ENCODE measurements at regions not wholly inside any gene's neighbourhood (a gene's known extent, or its start where the extent isn't known, plus 50 kb on each side); places are given as distances from the start of the nearest gene placed in this dataset.

GRCh38 chr18:43830303-43830702 is 553.0 kb upstream of the SYT4 start:
- intact Hi-C loops (cut with micrococcal nuclease): no loop called here
- no CpG with 5 or more reads among the region's 1 CpG for WGBS (ENCODE audit: insufficient coverage)
- H3K27me3 Mint-ChIP-seq: no peaks in the 10 kb centered on the region
- DNase-seq (no peak), ATAC-seq (ENCODE audit: low read depth) (no peak)
- no peak overlapping the region for H3K4me3 Mint-ChIP-seq
- Histone ChIP-seq H2AFZ (ENCODE audit: insufficient read depth, low read depth, low read length, poor library complexity, severe bottlenecking) (no peak overlapping the region), H3K4me3 (ENCODE audit: control extremely low read depth in 1 of 5, extremely low read depth in 1 of 5, insufficient read depth in 1 of 5, low read depth in 2 of 5, low read length in 4 of 5) (no peak overlapping the region), H3K36me3 (replicated peaks in 1 of 2; ENCODE audit: control extremely low read depth in 1 of 2, control insufficient read depth in 1 of 2, extremely low read depth in 1 of 2, insufficient read depth in 2 of 2, low read length in 1 of 2) (no peaks in the 10 kb centered on the region), H3K27ac (ENCODE audit: low read length in 2 of 2) (no peak overlapping the region), H3K9ac (ENCODE audit: low read length) (no peak overlapping the region), H3K9me3 (ENCODE audit: control extremely low read depth in 1 of 3, control insufficient read depth in 2 of 3, insufficient read depth in 1 of 3, low read length in 2 of 3) (no peaks in the 10 kb centered on the region), H3K27me3 (replicated peaks in 1 of 4; ENCODE audit: control extremely low read depth in 1 of 4, control insufficient read depth in 3 of 4, insufficient read depth in 4 of 4, low read length in 3 of 4) (no peaks in the 10 kb centered on the region), H3K79me2 (ENCODE audit: control insufficient read depth, insufficient read depth, low read length) (no peaks in the 10 kb centered on the region), H3K4me2 (replicated peaks; ENCODE audit: low read depth, low read length, poor library complexity, severe bottlenecking) (no peak overlapping the region), H3K4me1 (ENCODE audit: control insufficient read depth in 2 of 2, insufficient read depth in 2 of 2, low read length in 2 of 2) (no peaks in the 10 kb centered on the region), H4K20me1 (ENCODE audit: control insufficient read depth, insufficient read depth, low read length, poor library complexity, severe bottlenecking) (no peaks in the 10 kb centered on the region)
- POLR2A ChIA-PET: no interaction called here
- H3K27ac Mint-ChIP-seq: no peak overlapping the region
- CTCF ChIA-PET: interaction anchor here (0.7 kb wide), 1 partner anchor 11 kb away, joined by 3 read pairs; no protein-coding TSS in a partner anchor
- no peaks in the 10 kb centered on the region for H3K4me1 Mint-ChIP-seq
- no peaks in the 10 kb centered on the region for H3K9me3 Mint-ChIP-seq (ENCODE audit: insufficient read depth)
- TF ChIP-seq CTCF (IDR thresholded peaks at IDR 0.05) (no peak), EZH2 (IDR thresholded peaks at IDR 0.05; ENCODE audit: borderline replicate concordance, insufficient read depth, low read depth, low read length, poor library complexity, severe bottlenecking) (no peak)

GRCh38 chr18:43830947-43831346 is 553.7 kb upstream of the SYT4 start:
- POLR2A ChIA-PET: no interaction called here
- no peak overlapping the region for H3K27ac Mint-ChIP-seq
- Histone ChIP-seq H3K36me3 (replicated peaks in 1 of 2; ENCODE audit: control extremely low read depth in 1 of 2, control insufficient read depth in 1 of 2, extremely low read depth in 1 of 2, insufficient read depth in 2 of 2, low read length in 1 of 2) (no peaks in the 10 kb centered on the region), H3K4me2 (replicated peaks; ENCODE audit: low read depth, low read length, poor library complexity, severe bottlenecking) (no peak overlapping the region), H3K9ac (ENCODE audit: low read length) (no peak overlapping the region), H3K9me3 (ENCODE audit: control extremely low read depth in 1 of 3, control insufficient read depth in 2 of 3, insufficient read depth in 1 of 3, low read length in 2 of 3) (peaks cover 0 to 5% (median 0%) of the 10 kb centered on the region in 3 donors), H3K4me3 (ENCODE audit: control extremely low read depth in 1 of 5, extremely low read depth in 1 of 5, insufficient read depth in 1 of 5, low read depth in 2 of 5, low read length in 4 of 5) (no peak overlapping the region), H3K27ac (ENCODE audit: low read length in 2 of 2) (no peak overlapping the region), H4K20me1 (ENCODE audit: control insufficient read depth, insufficient read depth, low read length, poor library complexity, severe bottlenecking) (no peaks in the 10 kb centered on the region), H3K4me1 (ENCODE audit: control insufficient read depth in 2 of 2, insufficient read depth in 2 of 2, low read length in 2 of 2) (no peaks in the 10 kb centered on the region), H3K27me3 (replicated peaks in 1 of 4; ENCODE audit: control extremely low read depth in 1 of 4, control insufficient read depth in 3 of 4, insufficient read depth in 4 of 4, low read length in 3 of 4) (no peaks in the 10 kb centered on the region), H2AFZ (ENCODE audit: insufficient read depth, low read depth, low read length, poor library complexity, severe bottlenecking) (no peak overlapping the region), H3K79me2 (ENCODE audit: control insufficient read depth, insufficient read depth, low read length) (no peaks in the 10 kb centered on the region)
- CTCF ChIA-PET: no interaction called here
- H3K27me3 Mint-ChIP-seq: no peaks in the 10 kb centered on the region
- no CpG with 5 or more reads among the region's 6 CpGs for WGBS (ENCODE audit: insufficient coverage)
- TF ChIP-seq EZH2 (IDR thresholded peaks at IDR 0.05; ENCODE audit: borderline replicate concordance, insufficient read depth, low read depth, low read length, poor library complexity, severe bottlenecking) (no peak), CTCF (IDR thresholded peaks at IDR 0.05) (no peak)
- H3K4me1 Mint-ChIP-seq: no peaks in the 10 kb centered on the region
- intact Hi-C loops (cut with micrococcal nuclease): no loop called here
- H3K9me3 Mint-ChIP-seq (ENCODE audit: insufficient read depth): no peaks in the 10 kb centered on the region
- H3K4me3 Mint-ChIP-seq: no peak overlapping the region
- DNase-seq (no peak), ATAC-seq (ENCODE audit: low read depth) (no peak)

Measured in B cell (primary cell).